ENCODE measurements at regions not wholly inside any gene's neighbourhood (a gene's known extent, or its start where the extent isn't known, plus 50 kb on each side); places are given as distances from the start of the nearest gene placed in this dataset.

DNA sequence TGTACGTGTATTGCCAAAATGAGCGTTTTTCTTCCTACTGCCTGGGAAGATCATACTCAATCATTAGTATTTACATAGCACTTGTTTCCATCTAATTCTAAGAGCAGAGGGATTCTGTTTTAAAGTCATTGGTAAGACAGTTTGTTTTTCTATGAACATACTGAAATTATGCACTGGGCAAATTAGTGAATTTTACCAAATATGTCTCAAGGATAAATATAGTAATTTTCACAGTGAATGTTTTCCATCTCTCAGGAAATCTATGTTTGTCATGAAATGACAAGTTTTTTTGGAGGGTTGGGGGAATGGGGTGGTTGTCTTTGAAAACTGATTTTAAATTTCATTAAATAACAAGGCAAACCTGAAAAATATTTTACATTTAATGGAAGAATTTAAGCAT, 441.3 kb upstream of the ARRDC3 start:
- intact Hi-C loops (cut with DNase I) = no loop called here

DNA sequence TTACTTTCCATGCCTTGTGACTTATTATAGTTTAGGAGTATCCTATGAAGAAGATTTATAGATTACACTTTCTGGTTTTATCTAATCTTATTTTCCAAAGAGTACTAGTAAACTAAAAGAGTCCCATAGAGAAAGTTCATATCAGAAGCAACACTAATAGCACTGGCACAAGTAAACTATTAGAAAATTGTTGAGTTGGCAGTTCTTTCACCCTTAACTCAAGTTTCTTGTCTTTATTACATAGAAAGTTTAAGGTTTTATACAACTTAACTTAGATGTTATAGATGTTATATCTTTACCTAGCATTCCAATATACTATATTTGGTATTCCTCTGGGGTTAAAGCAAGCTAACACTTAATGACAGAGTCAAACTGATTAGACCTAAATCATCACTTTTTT, 437.8 kb upstream of the ARRDC3 start:
- H3K4me3 ChIP-seq = no peak overlapping the region
- no peak overlapping the region for H3K27ac ChIP-seq
- intact Hi-C loops (cut with DNase I) = no loop called here
- DNase-seq (no peak), ATAC-seq (no peak)
- no peaks in the 10 kb centered on the region for H3K27me3 ChIP-seq (ENCODE audit: low read depth)
- no peaks in the 10 kb centered on the region for H3K36me3 ChIP-seq
- TF ChIP-seq, protein P1, sequence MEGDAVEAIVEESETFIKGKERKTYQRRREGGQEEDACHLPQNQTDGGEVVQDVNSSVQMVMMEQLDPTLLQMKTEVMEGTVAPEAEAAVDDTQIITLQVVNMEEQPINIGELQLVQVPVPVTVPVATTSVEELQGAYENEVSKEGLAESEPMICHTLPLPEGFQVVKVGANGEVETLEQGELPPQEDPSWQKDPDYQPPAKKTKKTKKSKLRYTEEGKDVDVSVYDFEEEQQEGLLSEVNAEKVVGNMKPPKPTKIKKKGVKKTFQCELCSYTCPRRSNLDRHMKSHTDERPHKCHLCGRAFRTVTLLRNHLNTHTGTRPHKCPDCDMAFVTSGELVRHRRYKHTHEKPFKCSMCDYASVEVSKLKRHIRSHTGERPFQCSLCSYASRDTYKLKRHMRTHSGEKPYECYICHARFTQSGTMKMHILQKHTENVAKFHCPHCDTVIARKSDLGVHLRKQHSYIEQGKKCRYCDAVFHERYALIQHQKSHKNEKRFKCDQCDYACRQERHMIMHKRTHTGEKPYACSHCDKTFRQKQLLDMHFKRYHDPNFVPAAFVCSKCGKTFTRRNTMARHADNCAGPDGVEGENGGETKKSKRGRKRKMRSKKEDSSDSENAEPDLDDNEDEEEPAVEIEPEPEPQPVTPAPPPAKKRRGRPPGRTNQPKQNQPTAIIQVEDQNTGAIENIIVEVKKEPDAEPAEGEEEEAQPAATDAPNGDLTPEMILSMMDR (IDR thresholded peaks at IDR 0.05) = no peak
- H3K9me3 ChIP-seq = no peaks in the 10 kb centered on the region
- no peaks in the 10 kb centered on the region for H3K4me1 ChIP-seq

More for the DNA sequence above, 441.3 kb upstream of the ARRDC3 start:
- Histone ChIP-seq H3K27me3 (ENCODE audit: low read depth) (no peaks in the 10 kb centered on the region), H3K4me1 (no peaks in the 10 kb centered on the region), H3K4me3 (no peak overlapping the region), H3K36me3 (no peaks in the 10 kb centered on the region), H3K27ac (no peak overlapping the region), H3K9me3 (no peaks in the 10 kb centered on the region)
- TF ChIP-seq, protein P1 (IDR thresholded peaks at IDR 0.05) = no peak
- no peak for DNase-seq
- ATAC-seq = no peak

DNA sequence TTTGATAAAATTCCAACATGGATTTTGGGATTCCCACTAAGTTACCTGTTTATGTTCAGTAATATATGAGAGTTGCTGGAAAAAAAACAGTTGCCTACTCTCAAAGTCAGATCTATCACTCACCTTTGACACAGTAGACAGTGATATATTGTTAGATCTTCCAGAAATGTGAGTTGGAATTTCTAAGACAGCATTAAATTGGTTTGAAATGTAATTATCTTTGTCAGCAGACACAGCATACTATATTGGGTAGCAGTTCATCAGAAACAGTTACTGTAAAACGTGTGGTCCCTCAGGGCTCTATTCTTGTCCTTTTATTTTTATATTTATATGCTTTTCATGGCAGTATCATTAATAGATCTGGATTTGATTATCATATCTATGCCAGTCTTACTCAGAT, 433.6 kb upstream of the ARRDC3 start:
- no peaks in the 10 kb centered on the region for H3K4me1 ChIP-seq
- no peak for ATAC-seq
- DNase-seq = no peak
- H3K9me3 ChIP-seq = no peaks in the 10 kb centered on the region
- no peak overlapping the region for H3K27ac ChIP-seq
- H3K27me3 ChIP-seq (ENCODE audit: low read depth) = no peaks in the 10 kb centered on the region
- no peak overlapping the region for H3K4me3 ChIP-seq
- intact Hi-C loops (cut with DNase I) = no loop called here
- TF ChIP-seq, protein P1 (IDR thresholded peaks at IDR 0.05) = no peak
- H3K36me3 ChIP-seq = no peaks in the 10 kb centered on the region

DNA sequence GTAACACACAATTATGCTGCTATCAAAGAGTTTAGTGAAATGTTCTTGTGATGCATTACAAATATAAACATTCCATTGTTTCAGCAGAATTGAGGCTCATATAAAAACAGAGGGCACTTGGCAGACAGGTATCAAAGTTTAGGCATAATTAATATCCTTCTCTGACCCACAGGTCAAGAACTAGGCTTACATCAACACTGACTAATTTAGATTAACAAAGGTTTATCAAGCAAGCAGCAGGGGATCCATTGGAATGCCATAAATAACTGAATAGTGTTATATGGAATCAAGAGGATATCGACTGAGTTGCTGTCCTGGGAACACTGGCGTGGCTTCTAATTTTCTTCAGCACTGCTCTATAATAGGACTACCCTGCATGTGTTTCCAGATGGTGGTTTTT, 414.5 kb upstream of the ARRDC3 start:
- ATAC-seq = no peak
- no peak overlapping the region for H3K4me3 ChIP-seq
- H3K27ac ChIP-seq = no peak overlapping the region
- peaks cover 4% of the 10 kb centered on the region for H3K9me3 ChIP-seq
- intact Hi-C loops (cut with DNase I) = no loop called here
- no peak for DNase-seq
- TF ChIP-seq, protein P1 (IDR thresholded peaks at IDR 0.05) = no peak
- H3K27me3 ChIP-seq (ENCODE audit: low read depth) = no peaks in the 10 kb centered on the region
- H3K4me1 ChIP-seq = no peaks in the 10 kb centered on the region
- H3K36me3 ChIP-seq = no peaks in the 10 kb centered on the region

DNA sequence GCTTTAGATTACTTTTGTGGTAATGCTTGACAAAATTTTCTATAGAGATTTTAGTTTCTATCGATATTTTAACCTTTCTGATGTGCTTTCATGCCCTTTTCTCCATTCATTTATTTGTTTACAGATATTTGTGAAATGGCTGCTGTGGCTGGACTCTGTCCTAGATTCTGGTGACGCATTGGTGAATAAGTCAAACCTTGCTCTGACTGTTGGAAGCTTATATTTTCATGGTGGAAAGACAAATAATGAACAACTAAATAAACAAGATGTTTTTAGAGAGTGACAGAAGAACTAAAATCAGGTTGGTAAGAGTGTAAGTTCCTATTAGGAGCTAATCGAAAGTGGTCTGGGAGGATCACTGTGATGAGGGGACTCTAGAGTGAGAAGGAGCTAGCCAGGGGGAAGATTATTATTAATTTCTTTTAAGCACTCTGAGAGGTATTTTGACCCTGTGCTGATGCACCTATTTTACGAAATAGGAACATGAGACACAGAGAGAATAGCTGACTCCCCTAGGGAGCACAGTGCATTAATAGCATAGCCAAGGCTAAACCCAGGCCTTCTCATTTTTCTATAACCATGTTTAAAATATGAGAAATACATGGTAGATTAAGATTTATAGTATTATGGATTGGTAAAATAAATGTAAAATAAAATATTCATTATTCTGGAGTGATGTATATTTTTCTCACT, 411.9 kb upstream of the ARRDC3 start:
- no peak for DNase-seq
- TF ChIP-seq, protein P1 (IDR thresholded peaks at IDR 0.05) = no peak
- ATAC-seq = no peak
- intact Hi-C loops (cut with DNase I) = no loop called here
- Histone ChIP-seq H3K9me3 (no peaks in the 10 kb centered on the region), H3K4me1 (no peaks in the 10 kb centered on the region), H3K27me3 (ENCODE audit: low read depth) (no peaks in the 10 kb centered on the region), H3K36me3 (no peaks in the 10 kb centered on the region), H3K4me3 (no peak overlapping the region), H3K27ac (no peak overlapping the region)

Measured in lower lobe of right lung (tissue), 2 donors.